Upper lobe of left lung (tissue), 4 donors: ENCODE measurements at regions not wholly inside any gene's neighbourhood (a gene's known extent, or its start where the extent isn't known, plus 50 kb on each side); places are given as distances from the start of the nearest gene placed in this dataset.

Experiments
- CTCF ChIP-seq, 6 experiments: fragments of 450-650 bp in 4 of 6; fragments of 200-600 bp in 2 of 6; sonication (generic) in 2 of 6; IDR thresholded peaks; one replicate each; pipeline ENCODE4 v1.5.1; 2016 to 2019; ENCODE audit warnings: antibody characterized with exemption in 6 of 6
- EP300 ChIP-seq, 4 donors: sonication (generic); formaldehyde crosslinking; IDR thresholded peaks; one replicate each; pipeline ENCODE4 v1.5.1; 2017; ENCODE audit warnings: antibody characterized with exemption in 4 of 4, control low read depth in 2 of 4

GRCh38 chr5:67957374-67957773 is 258.2 kb upstream of the PIK3R1 start:
- TF ChIP-seq CTCF (IDR thresholded peaks at IDR 0.05) (no peak), EP300 (IDR thresholded peaks at IDR 0.05) (no peak)
